Renal pelvis (tissue), 1 donor: ENCODE measurements at regions not wholly inside any gene's neighbourhood (a gene's known extent, or its start where the extent isn't known, plus 50 kb on each side); places are given as distances from the start of the nearest gene placed in this dataset.
"Not testable (repeated sequence)": the region's sequence is repeated elsewhere in the genome, so short reads cannot be mapped to it uniquely, and the experiment has no call there.

Experiments
- DNase-seq: peaks from one replicate; pipeline ENCODE4 v3.0.0-alpha.2; 2013

GRCh38 chr5:25393957-25394356 lies 749.2 kb upstream of the CDH10 start:
- DNase-seq = no peak

- no peak for DNase-seq
Observed at GRCh38 chr5:25393256-25393655, 748.5 kb upstream of the CDH10 start.

- DNase-seq = no peak
Observed at GRCh38 chr5:25387953-25388352, 743.2 kb upstream of the CDH10 start.

- no peak for DNase-seq
Observed at GRCh38 chr5:25362799-25363198, 718.0 kb upstream of the CDH10 start.

GRCh38 chr5:25358919-25359318 lies 714.1 kb upstream of the CDH10 start:
- DNase-seq = no peak

- DNase-seq = no peak
Observed at GRCh38 chr5:25357605-25358004, 712.8 kb upstream of the CDH10 start.

- DNase-seq = no peak
Observed at GRCh38 chr5:25349746-25350145, 705.0 kb upstream of the CDH10 start.

- no peak for DNase-seq
Observed at GRCh38 chr5:25345240-25345771, 700.5 kb upstream of the CDH10 start.

- DNase-seq = no peak
Observed at GRCh38 chr5:25339541-25339940, 694.8 kb upstream of the CDH10 start.

- no peak for DNase-seq
Observed at GRCh38 chr5:25334350-25334749, 689.6 kb upstream of the CDH10 start.

- DNase-seq = no peak
Observed at GRCh38 chr5:25330721-25331120, 685.9 kb upstream of the CDH10 start.

GRCh38 chr5:25327172-25327571 lies 682.4 kb upstream of the CDH10 start:
- DNase-seq = no peak

- DNase-seq = peak; percentile 10
Observed at GRCh38 chr5:25301836-25302235, 657.1 kb upstream of the CDH10 start.

GRCh38 chr5:25295067-25295466 lies 650.3 kb upstream of the CDH10 start:
- DNase-seq = no peak

GRCh38 chr5:25289766-25290165 lies 645.0 kb upstream of the CDH10 start:
- DNase-seq = not testable (repeated sequence)

- DNase-seq = no peak
Observed at GRCh38 chr5:25286319-25286718, 641.5 kb upstream of the CDH10 start.

GRCh38 chr5:25285136-25285535 lies 640.4 kb upstream of the CDH10 start:
- DNase-seq = peak; percentile 8

GRCh38 chr5:25263507-25263906 lies 618.7 kb upstream of the CDH10 start:
- not testable (repeated sequence) for DNase-seq

GRCh38 chr5:25262221-25262620 lies 617.4 kb upstream of the CDH10 start:
- no peak for DNase-seq

GRCh38 chr5:25255128-25255527 lies 610.4 kb upstream of the CDH10 start:
- no peak for DNase-seq

GRCh38 chr5:25241981-25242380 lies 597.2 kb upstream of the CDH10 start:
- DNase-seq = no peak

- DNase-seq = not testable (repeated sequence)
Observed at GRCh38 chr5:25238720-25239119, 593.9 kb upstream of the CDH10 start.

GRCh38 chr5:25224316-25224982 lies 579.7 kb upstream of the CDH10 start:
- DNase-seq = no peak

GRCh38 chr5:25199902-25200301 lies 555.1 kb upstream of the CDH10 start:
- DNase-seq = not testable (repeated sequence)
